Body of pancreas (tissue), 4 donors: ENCODE measurements at regions not wholly inside any gene's neighbourhood (a gene's known extent, or its start where the extent isn't known, plus 50 kb on each side); places are given as distances from the start of the nearest gene placed in this dataset.

ENCODE experiments used
- CTCF ChIP-seq, 7 experiments: fragments of 450-650 bp in 4 of 7; fragments of 200-600 bp in 3 of 7; sonication (generic) in 3 of 7; IDR thresholded peaks; one replicate each; pipeline ENCODE4 v1.5.1; 2016 to 2019; ENCODE audit warnings: antibody characterized with exemption in 7 of 7
- POLR2A ChIP-seq, 3 donors: fragments of 450-650 bp; IDR thresholded peaks; one replicate each; pipeline ENCODE4 v1.6.1; 2016; ENCODE audit warnings: antibody characterized with exemption in 3 of 3, mild to moderate bottlenecking in 2 of 3

GRCh38 chr3:178067721-178068120, 468.5 kb upstream of the KCNMB2 start:
- TF ChIP-seq CTCF (IDR thresholded peaks at IDR 0.05) (no peak), POLR2A (IDR thresholded peaks at IDR 0.05) (no peak)
